ENCODE measurements at regions not wholly inside any gene's neighbourhood (a gene's known extent, or its start where the extent isn't known, plus 50 kb on each side); places are given as distances from the start of the nearest gene placed in this dataset.

GRCh38 chr15:31955734-31956133 is 74.6 kb upstream of the CHRNA7 start:
- H3K9me3 ChIP-seq (replicated peaks; ENCODE audit: control insufficient read depth, insufficient read depth, low read length): peaks cover 2% of the 10 kb centered on the region
- no peak overlapping the region for H3K27ac ChIP-seq (ENCODE audit: insufficient read depth, low read depth, low read length)
- ChIA-PET POLR2A (no interaction called here), CTCF (no interaction called here)
- H4K20me1 ChIP-seq (replicated peaks; ENCODE audit: control insufficient read depth, extremely low read depth, insufficient read depth, low read length): no peaks in the 10 kb centered on the region
- no peak overlapping the region for H3K4me2 ChIP-seq (ENCODE audit: insufficient read depth, low read length)
- DNase-seq (ENCODE audit: low read depth, low spot score): no peak
- no peaks in the 10 kb centered on the region for H3K36me3 ChIP-seq (ENCODE audit: control insufficient read depth in 2 of 2, extremely low read depth in 1 of 2, insufficient read depth in 2 of 2, low read length in 2 of 2)
- no peaks in the 10 kb centered on the region for H3K9me1 ChIP-seq (replicated peaks; ENCODE audit: control insufficient read depth, extremely low read depth, insufficient read depth, low read length)
- H3K9ac ChIP-seq (replicated peaks; ENCODE audit: extremely low read depth, insufficient read depth, low read length): no peak overlapping the region
- FAIRE-seq: no peak
- no TSS peak for BruUV-seq (replicated peaks)
- H3K79me2 ChIP-seq (ENCODE audit: control insufficient read depth, insufficient read depth, low read length): no peaks in the 10 kb centered on the region
- no peak for TF ChIP-seq POLR2AphosphoS5 (IDR thresholded peaks at IDR 0.05; ENCODE audit: insufficient read depth, low read depth, low read length)
- no peak for TF ChIP-seq FOS (IDR thresholded peaks at IDR 0.05; ENCODE audit: borderline replicate concordance, insufficient read depth, low read length)
- no peak for TF ChIP-seq GATA2 (IDR thresholded peaks at IDR 0.05; ENCODE audit: insufficient read depth, insufficient read length, low read depth, low read length)
- no peak for TF ChIP-seq MAX (IDR thresholded peaks at IDR 0.05; ENCODE audit: insufficient read depth, insufficient read length)
- no peak for TF ChIP-seq CTCF (IDR thresholded peaks at IDR 0.05; ENCODE audit: extremely low read depth in 1 of 2, insufficient read depth in 1 of 2, low read depth in 1 of 2, low read length in 2 of 2)
- no peak for TF ChIP-seq MYC (IDR thresholded peaks at IDR 0.05; ENCODE audit: low read depth, low read length)
- no peak for TF ChIP-seq POLR2A (IDR thresholded peaks at IDR 0.05; ENCODE audit: low read depth, low read length)
- TF ChIP-seq EZH2 (IDR thresholded peaks at IDR 0.05; ENCODE audit: borderline replicate concordance, low read depth, low read length, severe bottlenecking): no peak
- TF ChIP-seq JUN (IDR thresholded peaks at IDR 0.05; ENCODE audit: borderline replicate concordance, insufficient read depth, insufficient read length, low read depth): no peak
- no peaks in the 10 kb centered on the region for H3K4me1 ChIP-seq (ENCODE audit: control insufficient read depth, extremely low read depth, insufficient read depth, low read length)
- H3K27me3 ChIP-seq (ENCODE audit: control insufficient read depth in 2 of 2, insufficient read depth in 2 of 2, low read length in 2 of 2): no peaks in the 10 kb centered on the region
- H3K4me3 ChIP-seq (replicated peaks in 1 of 3; ENCODE audit: insufficient read depth in 1 of 3, low read depth in 1 of 3, low read length in 3 of 3): no peak overlapping the region
- dilution Hi-C loops (cut with MboI; ENCODE audit: extremely low pct_ligation_motif_present, low sequenced_read_pairs) (no loop called here), intact Hi-C loops (cut with micrococcal nuclease) (no loop called here)
- H2AFZ ChIP-seq (ENCODE audit: low read depth, low read length): no peak overlapping the region

Measured in endothelial cell of umbilical vein (primary cell).